ENCODE measurements at regions not wholly inside any gene's neighbourhood (a gene's known extent, or its start where the extent isn't known, plus 50 kb on each side); places are given as distances from the start of the nearest gene placed in this dataset.

DNA sequence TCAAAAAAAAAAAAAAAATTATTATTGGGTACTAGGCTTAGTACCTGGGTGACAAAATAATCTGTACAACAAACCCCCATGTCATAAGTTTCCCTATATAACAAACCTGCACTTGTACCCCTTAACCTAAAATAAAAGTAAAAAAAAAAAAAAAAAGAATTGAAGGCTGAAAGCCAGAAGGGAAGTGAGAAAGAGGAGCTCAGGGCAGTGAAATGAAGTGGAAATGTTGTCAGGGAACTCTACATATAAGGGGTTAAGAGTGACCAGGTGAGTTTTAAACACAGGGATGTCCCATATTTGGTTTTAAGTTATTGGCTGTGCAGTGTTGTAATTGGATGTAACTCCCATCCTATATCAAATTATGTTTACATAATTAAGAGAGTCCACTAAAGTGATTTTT, 85.7 kb upstream of the ABCD3 start:
- TF ChIP-seq, protein P1, sequence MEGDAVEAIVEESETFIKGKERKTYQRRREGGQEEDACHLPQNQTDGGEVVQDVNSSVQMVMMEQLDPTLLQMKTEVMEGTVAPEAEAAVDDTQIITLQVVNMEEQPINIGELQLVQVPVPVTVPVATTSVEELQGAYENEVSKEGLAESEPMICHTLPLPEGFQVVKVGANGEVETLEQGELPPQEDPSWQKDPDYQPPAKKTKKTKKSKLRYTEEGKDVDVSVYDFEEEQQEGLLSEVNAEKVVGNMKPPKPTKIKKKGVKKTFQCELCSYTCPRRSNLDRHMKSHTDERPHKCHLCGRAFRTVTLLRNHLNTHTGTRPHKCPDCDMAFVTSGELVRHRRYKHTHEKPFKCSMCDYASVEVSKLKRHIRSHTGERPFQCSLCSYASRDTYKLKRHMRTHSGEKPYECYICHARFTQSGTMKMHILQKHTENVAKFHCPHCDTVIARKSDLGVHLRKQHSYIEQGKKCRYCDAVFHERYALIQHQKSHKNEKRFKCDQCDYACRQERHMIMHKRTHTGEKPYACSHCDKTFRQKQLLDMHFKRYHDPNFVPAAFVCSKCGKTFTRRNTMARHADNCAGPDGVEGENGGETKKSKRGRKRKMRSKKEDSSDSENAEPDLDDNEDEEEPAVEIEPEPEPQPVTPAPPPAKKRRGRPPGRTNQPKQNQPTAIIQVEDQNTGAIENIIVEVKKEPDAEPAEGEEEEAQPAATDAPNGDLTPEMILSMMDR (IDR thresholded peaks at IDR 0.05; ENCODE audit: low read depth, low read length): no peak
- TF ChIP-seq EZH2phosphoT487 (IDR thresholded peaks at IDR 0.05; ENCODE audit: low read depth): no peak
